Chondrocyte (in vitro differentiated cells): ENCODE measurements at regions not wholly inside any gene's neighbourhood (a gene's known extent, or its start where the extent isn't known, plus 50 kb on each side); places are given as distances from the start of the nearest gene placed in this dataset.

ENCODE experiments used
- DNase-seq: peaks from one replicate; pipeline ENCODE4 v3.0.0; 2021; ENCODE audit warnings: mixed read lengths, low spot score
- H3K27ac Mint-ChIP-seq: one replicate; pipeline ENCODE4 v1.8.0; 2021; ENCODE audit warnings: mild to moderate bottlenecking, moderate library complexity, mixed read lengths; ENCODE audit not compliant: unreplicated experiment
- H3K27me3 Mint-ChIP-seq: 2 replicates; pipeline ENCODE4 v1.8.0; 2021; ENCODE audit warnings: low read depth, mixed read lengths
- H3K36me3 Mint-ChIP-seq: 2 replicates; pipeline ENCODE4 v1.8.0; 2021; ENCODE audit warnings: low read depth, mixed read lengths
- H3K4me1 Mint-ChIP-seq: 2 replicates; pipeline ENCODE4 v1.8.0; 2021; ENCODE audit warnings: low read depth, mild to moderate bottlenecking, mixed read lengths
- H3K4me3 Mint-ChIP-seq: one replicate; pipeline ENCODE4 v1.8.0; 2021; ENCODE audit warnings: mild to moderate bottlenecking, moderate library complexity, mixed read lengths; ENCODE audit not compliant: unreplicated experiment
- H3K9me3 Mint-ChIP-seq: 2 replicates; pipeline ENCODE4 v1.8.0; 2021; ENCODE audit warnings: low read depth, mixed read lengths
- TF ChIP-seq, protein P1 (sequence below): fragments of 200-600 bp; sonication (generic); IDR thresholded peaks from 2 replicates; pipeline ENCODE4 v1.5.0; 2021; ENCODE audit warnings: antibody characterized with exemption, mild to moderate bottlenecking, moderate library complexity

GRCh38 chr10:90640756-90641155, 217.1 kb downstream of the HTR7 start:
- Mint-ChIP-seq H3K9me3 (no peaks in the 10 kb centered on the region), H3K36me3 (no peaks in the 10 kb centered on the region)

DNA sequence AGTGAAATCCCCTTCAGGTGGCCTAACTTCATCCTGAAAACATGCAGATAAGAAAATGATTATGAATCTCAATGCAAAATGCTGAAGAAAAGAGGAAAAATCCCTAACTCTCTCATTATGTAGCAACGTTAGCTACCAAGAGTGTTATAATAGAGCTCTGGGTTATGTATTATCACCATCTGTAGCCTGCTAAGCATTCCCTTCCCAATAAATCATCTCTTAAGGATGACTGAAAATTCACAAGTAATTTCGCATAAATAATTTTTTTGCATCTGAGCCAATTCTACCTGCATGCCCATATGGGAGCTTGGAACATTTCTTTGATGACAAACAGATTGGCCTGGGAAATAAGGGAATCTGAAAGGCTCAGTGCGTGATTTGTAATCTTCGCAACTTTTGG, 216.1 kb downstream of the HTR7 start:
- H3K4me1 Mint-ChIP-seq = peaks cover 6% of the 10 kb centered on the region
- TF ChIP-seq, protein P1, sequence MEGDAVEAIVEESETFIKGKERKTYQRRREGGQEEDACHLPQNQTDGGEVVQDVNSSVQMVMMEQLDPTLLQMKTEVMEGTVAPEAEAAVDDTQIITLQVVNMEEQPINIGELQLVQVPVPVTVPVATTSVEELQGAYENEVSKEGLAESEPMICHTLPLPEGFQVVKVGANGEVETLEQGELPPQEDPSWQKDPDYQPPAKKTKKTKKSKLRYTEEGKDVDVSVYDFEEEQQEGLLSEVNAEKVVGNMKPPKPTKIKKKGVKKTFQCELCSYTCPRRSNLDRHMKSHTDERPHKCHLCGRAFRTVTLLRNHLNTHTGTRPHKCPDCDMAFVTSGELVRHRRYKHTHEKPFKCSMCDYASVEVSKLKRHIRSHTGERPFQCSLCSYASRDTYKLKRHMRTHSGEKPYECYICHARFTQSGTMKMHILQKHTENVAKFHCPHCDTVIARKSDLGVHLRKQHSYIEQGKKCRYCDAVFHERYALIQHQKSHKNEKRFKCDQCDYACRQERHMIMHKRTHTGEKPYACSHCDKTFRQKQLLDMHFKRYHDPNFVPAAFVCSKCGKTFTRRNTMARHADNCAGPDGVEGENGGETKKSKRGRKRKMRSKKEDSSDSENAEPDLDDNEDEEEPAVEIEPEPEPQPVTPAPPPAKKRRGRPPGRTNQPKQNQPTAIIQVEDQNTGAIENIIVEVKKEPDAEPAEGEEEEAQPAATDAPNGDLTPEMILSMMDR = no peak
- H3K9me3 Mint-ChIP-seq = no peaks in the 10 kb centered on the region
- no peaks in the 10 kb centered on the region for H3K36me3 Mint-ChIP-seq
- H3K4me3 Mint-ChIP-seq = no peak overlapping the region
- no peak overlapping the region for H3K27ac Mint-ChIP-seq
- DNase-seq = no peak
- peaks cover 21% of the 10 kb centered on the region for H3K27me3 Mint-ChIP-seq

More at GRCh38 chr10:90640756-90641155, 217.1 kb downstream of the HTR7 start:
- H3K27me3 Mint-ChIP-seq = peaks cover 18% of the 10 kb centered on the region
- TF ChIP-seq, protein P1 = no peak
- no peak overlapping the region for H3K4me3 Mint-ChIP-seq
- DNase-seq = no peak
- H3K4me1 Mint-ChIP-seq = peaks cover 6% of the 10 kb centered on the region
- H3K27ac Mint-ChIP-seq = no peak overlapping the region

- no peaks in the 10 kb centered on the region for H3K36me3 Mint-ChIP-seq
- H3K9me3 Mint-ChIP-seq = no peaks in the 10 kb centered on the region
- H3K4me1 Mint-ChIP-seq = peaks cover 6% of the 10 kb centered on the region
- no peak overlapping the region for H3K27ac Mint-ChIP-seq
- H3K27me3 Mint-ChIP-seq = peaks cover 21% of the 10 kb centered on the region
- TF ChIP-seq, protein P1 = no peak
- DNase-seq = no peak
- no peak overlapping the region for H3K4me3 Mint-ChIP-seq
Measured at GRCh38 chr10:90642136-90642535, 215.7 kb downstream of the HTR7 start.

- DNase-seq = no peak
- peaks cover 19% of the 10 kb centered on the region for H3K27me3 Mint-ChIP-seq
- H3K9me3 Mint-ChIP-seq = no peaks in the 10 kb centered on the region
- no peaks in the 10 kb centered on the region for H3K36me3 Mint-ChIP-seq
- H3K4me3 Mint-ChIP-seq = no peak overlapping the region
- no peak overlapping the region for H3K27ac Mint-ChIP-seq
- TF ChIP-seq, protein P1 = no peak
- peaks cover 6% of the 10 kb centered on the region for H3K4me1 Mint-ChIP-seq
Measured at GRCh38 chr10:90642650-90643049, 215.2 kb downstream of the HTR7 start.

DNA sequence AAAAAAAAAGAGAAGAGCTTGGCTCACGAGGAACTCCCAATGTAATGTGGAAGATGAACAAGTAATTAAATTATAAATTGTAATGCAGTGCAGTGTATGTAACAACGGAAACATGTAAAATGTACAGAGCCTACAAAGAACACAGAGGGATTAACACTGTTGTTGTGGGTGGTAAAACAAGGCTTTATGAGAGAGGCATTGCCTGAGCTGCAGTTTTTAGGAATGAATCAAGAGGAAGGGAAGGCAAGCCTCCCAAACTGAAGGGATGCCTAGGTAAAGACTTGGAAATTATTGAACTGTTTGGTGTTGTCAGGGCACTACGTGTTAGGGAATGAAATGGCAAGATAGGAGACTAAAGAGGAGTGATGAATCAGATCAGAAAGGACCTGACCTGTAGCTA, 213.7 kb downstream of the HTR7 start:
- no peaks in the 10 kb centered on the region for H3K36me3 Mint-ChIP-seq
- no peaks in the 10 kb centered on the region for H3K9me3 Mint-ChIP-seq
- no peak overlapping the region for H3K4me3 Mint-ChIP-seq
- H3K27me3 Mint-ChIP-seq = peaks cover 19% of the 10 kb centered on the region
- TF ChIP-seq, protein P1 = no peak
- H3K27ac Mint-ChIP-seq = no peak overlapping the region
- peaks cover 6% of the 10 kb centered on the region for H3K4me1 Mint-ChIP-seq
- no peak for DNase-seq
